SK-N-DZ (cell line): ENCODE measurements at regions not wholly inside any gene's neighbourhood (a gene's known extent, or its start where the extent isn't known, plus 50 kb on each side); places are given as distances from the start of the nearest gene placed in this dataset.

Experiments used
- DNase-seq: peaks from one replicate; pipeline ENCODE4 v3.0.0-alpha.2; 2015; ENCODE audit warnings: low spot score

GRCh38 chr2:237243487-237243886 lies 157.8 kb downstream of the COPS8 start:
- DNase-seq = no peak

DNA sequence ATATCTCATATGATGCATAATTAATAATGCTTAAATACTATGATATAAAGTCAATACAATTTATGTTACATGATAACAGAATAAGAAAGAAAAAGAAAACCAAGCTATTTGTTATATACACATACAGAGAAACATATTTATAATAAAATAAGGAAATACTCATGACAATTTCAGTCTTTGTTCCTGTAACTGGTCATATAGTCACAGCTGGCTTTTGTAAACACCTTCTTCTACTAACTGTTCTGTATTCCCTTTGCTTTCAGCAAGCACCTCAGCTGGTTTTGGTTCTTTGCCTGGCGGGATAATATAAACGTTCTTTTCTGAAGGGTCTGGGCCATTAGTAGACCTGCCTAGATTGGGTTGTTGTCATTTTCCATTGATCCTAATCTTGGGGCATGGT lies 158.5 kb downstream of the COPS8 start:
- DNase-seq = no peak

DNA sequence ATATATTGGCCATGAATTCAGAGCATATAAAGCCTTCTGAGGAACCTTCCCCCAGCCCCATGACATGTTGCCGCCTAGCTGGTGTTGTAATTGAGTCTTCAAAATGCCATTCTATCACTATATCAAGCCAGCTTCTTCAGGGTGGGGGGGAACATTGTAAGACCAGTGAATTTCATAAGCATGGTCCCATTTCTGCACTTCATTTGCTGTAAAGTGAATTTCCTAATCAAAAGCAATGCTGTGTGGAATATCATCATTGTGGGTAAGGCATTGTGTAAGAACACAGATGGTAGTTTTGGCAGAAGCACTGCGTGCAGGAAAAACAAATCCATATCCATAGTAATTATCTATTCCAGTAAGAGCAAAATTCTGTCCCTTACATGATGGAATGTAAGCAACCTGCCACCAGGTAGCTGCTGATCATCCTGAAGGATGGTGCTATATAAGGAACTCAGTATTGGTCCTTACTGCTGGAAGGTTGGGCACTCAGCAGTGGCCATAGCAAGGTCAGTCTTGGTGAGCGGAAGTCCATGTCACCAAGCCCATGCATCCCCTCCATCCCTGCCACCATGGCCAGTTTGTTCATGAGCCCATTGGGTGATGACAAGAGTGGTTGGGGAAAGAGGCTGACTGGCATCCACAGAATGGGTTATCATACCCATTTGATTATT lies 159.4 kb downstream of the COPS8 start:
- no peak for DNase-seq

DNA sequence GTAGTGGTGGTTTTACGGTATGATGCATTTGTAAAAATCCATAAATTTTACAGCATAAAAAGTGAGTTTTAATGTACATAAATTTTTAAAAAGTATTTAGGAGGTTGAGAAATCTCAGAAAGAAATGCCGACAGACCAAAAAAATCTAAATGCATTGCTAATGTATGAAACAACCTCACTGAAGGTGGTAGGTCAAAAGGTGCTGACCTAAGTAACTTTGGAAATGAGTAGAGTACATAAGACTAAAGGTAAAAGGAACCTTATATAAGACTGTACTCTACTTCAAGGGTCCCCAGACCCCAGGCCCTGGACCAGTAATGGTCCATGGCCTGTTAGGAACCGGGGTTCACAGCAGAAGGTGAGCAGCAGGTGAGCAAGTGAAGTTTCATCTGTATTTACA lies 163.4 kb downstream of the COL6A3 start:
- DNase-seq = no peak

DNA sequence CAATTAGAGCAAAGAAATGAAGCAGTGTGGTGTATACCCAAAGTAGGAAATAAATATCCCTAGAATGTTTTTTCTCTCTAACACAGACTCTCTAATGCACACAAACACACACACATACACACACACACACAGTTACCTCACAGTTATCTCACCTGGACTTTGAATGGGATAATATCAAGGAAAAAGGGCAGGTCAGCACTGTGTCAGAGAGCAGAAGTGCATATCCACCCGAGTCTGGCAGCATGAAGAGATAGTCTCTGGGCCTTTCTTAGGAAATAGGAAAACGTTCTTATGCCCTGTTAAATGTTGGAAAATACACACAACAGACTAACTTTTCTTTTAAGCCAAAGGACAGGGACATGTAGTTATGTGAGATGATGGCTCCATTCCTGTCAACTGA lies 162.0 kb downstream of the COL6A3 start:
- DNase-seq = no peak

- no peak for DNase-seq
Observed at GRCh38 chr2:237253046-237253702, 160.8 kb downstream of the COL6A3 start.

GRCh38 chr2:237254369-237254861 lies 159.5 kb downstream of the COL6A3 start:
- no peak for DNase-seq

- no peak for DNase-seq
Observed at GRCh38 chr2:237254911-237255578, 158.9 kb downstream of the COL6A3 start.

DNA sequence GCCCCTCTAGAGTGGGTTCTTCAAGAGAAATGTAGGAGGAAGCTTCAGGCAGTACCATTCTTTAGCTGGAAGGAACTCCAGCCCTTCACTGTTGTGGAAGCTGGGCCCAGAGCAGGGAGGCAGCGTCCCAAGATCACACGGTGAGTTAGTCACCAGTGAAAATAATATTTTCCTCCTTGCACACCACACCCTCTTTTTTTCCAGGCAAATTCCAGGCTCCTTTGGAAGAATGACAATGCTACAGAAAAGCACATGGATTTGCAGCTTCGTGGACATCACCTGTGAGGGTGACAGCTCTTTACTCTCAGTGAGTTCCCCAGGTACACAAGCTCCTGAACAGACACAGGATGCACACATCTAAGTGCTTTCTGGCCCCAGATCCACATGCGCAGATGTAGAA lies 157.1 kb downstream of the COL6A3 start:
- no peak for DNase-seq

DNA sequence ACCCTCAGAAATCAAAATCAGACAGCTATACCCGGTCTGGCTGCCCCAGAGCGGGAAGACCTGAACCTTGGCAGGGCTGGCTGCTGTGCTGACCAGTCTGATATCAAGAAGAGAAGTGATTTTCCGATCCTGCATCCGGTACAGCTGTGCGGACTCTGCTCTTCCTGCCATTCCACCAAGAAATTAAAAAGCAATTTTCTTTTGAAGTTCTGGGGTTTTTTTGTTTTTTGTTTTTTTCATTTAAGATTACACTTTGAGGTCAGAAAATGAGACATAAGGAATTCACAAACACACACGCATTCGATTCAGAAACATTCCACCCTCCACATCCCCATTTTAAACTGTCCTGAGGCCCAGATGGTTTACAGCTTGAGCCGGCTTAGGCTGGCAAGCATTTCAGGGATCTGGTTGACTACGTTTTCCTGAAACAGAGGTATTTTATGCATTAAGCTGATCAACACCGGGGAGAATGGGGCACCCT lies 156.5 kb downstream of the COL6A3 start:
- DNase-seq = no peak

DNA sequence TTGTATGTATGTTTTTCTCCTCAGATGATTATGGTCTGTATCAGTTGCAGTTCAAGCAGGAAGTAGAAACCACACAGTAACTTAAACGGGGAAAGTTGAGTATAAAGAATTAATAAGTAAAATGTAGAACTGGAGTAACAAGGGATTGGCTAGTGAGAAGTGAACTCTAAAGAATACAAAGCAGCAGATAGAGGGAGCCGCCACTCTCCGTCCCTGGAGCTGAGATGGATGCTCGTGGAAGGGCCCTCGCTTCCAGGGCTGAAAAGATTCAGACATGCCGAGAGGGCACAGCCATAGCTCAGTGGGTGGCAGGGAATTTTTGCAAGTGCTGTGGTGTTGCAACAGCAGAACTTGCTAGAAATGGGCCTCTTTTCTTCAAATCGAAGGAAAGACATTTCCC lies 155.8 kb downstream of the COL6A3 start:
- no peak for DNase-seq

DNA sequence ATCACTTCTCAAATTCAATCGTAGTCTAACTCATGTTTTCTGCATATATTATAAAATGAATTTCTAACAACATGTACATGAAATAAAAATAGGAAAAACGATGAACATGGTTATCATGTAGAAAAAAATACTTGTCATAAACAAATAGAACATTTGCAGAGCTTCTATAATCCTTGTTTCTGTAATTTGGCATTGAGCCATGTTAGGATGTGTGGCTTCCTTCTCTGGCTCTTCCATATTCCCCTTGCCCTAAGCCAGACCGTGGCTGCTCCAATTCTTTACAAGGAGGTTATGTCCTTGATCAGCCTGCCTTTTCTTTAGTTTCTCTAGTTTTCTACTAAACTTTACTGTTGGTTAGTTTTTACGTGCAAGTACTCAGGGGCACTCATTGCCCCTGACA lies 155.3 kb downstream of the COL6A3 start:
- no peak for DNase-seq

- DNase-seq = no peak
Observed at GRCh38 chr2:237259201-237259600, 154.8 kb downstream of the COL6A3 start.

GRCh38 chr2:237260039-237260620 lies 153.8 kb downstream of the COL6A3 start:
- DNase-seq = no peak

DNA sequence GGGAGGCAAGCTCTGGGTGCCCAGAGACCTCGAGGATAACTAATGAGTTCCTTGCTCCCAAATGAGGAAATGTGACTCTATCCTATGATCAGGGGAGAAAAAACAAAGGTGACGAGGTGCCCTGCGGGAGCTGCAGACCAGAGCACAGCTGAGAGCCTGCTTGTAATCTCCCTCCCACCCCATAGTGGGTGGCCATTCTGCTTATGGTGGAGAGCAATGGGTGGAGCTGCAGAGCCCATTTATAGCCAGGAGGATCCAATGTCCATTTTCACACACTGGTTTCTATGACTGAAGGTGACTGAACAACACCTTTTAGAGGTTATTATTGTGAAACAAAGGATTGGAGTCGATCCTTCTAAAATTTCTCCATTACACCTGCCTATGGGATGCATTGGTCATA lies 153.3 kb downstream of the COL6A3 start:
- DNase-seq = no peak

- DNase-seq = no peak
Observed at GRCh38 chr2:237261327-237261726, 152.6 kb downstream of the COL6A3 start.

GRCh38 chr2:237262838-237263771 lies 150.9 kb downstream of the COL6A3 start:
- DNase-seq = no peak

DNA sequence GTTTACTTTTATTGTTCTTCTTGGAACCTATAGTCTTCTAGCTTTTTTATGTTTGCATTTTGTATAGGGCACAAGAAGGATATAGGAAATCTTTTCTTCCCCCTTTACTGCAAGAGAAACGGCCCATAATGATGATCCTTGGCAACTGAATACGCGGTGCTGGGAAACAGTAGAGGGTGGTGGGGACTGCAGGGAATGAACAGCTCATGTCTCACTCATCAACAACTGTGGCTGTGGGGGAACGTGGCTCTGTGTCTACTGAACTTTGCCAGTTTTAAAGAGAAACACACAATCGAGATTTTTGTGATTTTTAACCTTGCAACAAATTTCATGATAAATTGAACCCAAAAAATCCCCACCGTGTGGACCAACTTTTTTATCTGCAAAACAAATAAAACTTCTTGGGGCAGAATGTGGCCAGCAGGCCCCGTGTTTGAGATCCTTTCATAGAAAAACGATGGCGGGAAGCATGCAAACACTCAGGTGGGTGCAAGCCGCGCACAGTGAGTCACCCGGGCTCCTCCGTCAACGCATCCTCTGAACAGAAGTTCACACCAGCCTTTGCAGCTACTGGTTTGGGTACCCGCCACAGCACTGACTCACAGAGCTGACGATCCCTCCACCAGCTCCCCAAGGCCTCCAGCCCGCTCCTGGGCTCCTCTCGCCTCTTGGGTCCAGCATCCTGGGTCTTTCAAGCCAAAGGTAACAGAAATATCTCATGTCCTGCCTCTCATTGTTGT lies 149.3 kb downstream of the COL6A3 start:
- no peak for DNase-seq

GRCh38 chr2:237268004-237268708 lies 145.8 kb downstream of the COL6A3 start:
- no peak for DNase-seq
